A673 (cell line): ENCODE measurements at regions not wholly inside any gene's neighbourhood (a gene's known extent, or its start where the extent isn't known, plus 50 kb on each side); places are given as distances from the start of the nearest gene placed in this dataset.

Source experiments
- CTCF ChIP-seq: fragments of 300-800, 200-600 bp; sonication (generic); conservative IDR thresholded peaks from 2 replicates; pipeline ENCODE4 v1.5.1; 2017; ENCODE audit warnings: low read depth, mild to moderate bottlenecking, antibody characterized with exemption, low read length, moderate library complexity, mixed read lengths
- EZH2 ChIP-seq: fragments of 200-600 bp; sonication (generic); IDR thresholded peaks from 2 replicates; pipeline ENCODE4 v1.6.1; 2017; ENCODE audit warnings: borderline replicate concordance, low read depth, mild to moderate bottlenecking, mixed read lengths, antibody characterized with exemption, low read length; ENCODE audit not compliant: poor library complexity, severe bottlenecking

- TF ChIP-seq CTCF (no peak), EZH2 (no peak)
Observed at GRCh38 chr5:4772591-4772990, 367.5 kb upstream of the ADAMTS16 start.
